Smooth muscle cell (in vitro differentiated cells): ENCODE measurements at regions not wholly inside any gene's neighbourhood (a gene's known extent, or its start where the extent isn't known, plus 50 kb on each side); places are given as distances from the start of the nearest gene placed in this dataset.

ENCODE experiments used
- DNase-seq: peaks from one replicate; lab custom pipeline; 2025; ENCODE audit not compliant: unreplicated experiment; lab: John Stamatoyannopoulos, UW
- H2AFZ ChIP-seq: fragments of 200-600 bp; sonication (generic); 2 replicates; pipeline ENCODE4 v1.6.0; 2016; ENCODE audit warnings: antibody characterized with exemption, low read depth, mild to moderate bottlenecking
- H3F3A ChIP-seq: fragments of 200-600 bp; sonication (generic); 2 replicates; pipeline ENCODE4 v1.6.0; 2017; ENCODE audit warnings: antibody characterized with exemption, low read depth
- H3K27ac ChIP-seq: fragments of 200-600 bp; sonication (generic); 2 replicates; pipeline ENCODE4 v1.5.1; 2016; ENCODE audit warnings: low read depth, mild to moderate bottlenecking
- H3K27me3 ChIP-seq: fragments of 200-600 bp; sonication (generic); 2 replicates; pipeline ENCODE4 v1.6.1; 2016; ENCODE audit warnings: low read depth, mild to moderate bottlenecking
- H3K36me3 ChIP-seq: fragments of 200-600 bp; sonication (generic); 2 replicates; pipeline ENCODE4 v1.5.1; 2016; ENCODE audit warnings: low read depth
- H3K4me1 ChIP-seq: fragments of 200-600 bp; sonication (generic); 2 replicates; pipeline ENCODE4 v1.5.1; 2016; ENCODE audit warnings: low read depth
- H3K4me2 ChIP-seq: fragments of 200-600 bp; sonication (generic); 2 replicates; pipeline ENCODE4 v1.6.0; 2016; ENCODE audit warnings: mild to moderate bottlenecking
- H3K4me3 ChIP-seq: fragments of 200-600 bp; sonication (generic); 2 replicates; pipeline ENCODE4 v1.5.1; 2016; ENCODE audit warnings: mild to moderate bottlenecking
- H3K79me2 ChIP-seq: fragments of 200-600 bp; sonication (generic); 2 replicates; pipeline ENCODE4 v1.6.0; 2016; ENCODE audit warnings: low read depth, mild to moderate bottlenecking
- H3K9ac ChIP-seq: fragments of 200-600 bp; sonication (generic); 2 replicates; pipeline ENCODE4 v1.6.0; 2016; ENCODE audit warnings: low read depth
- H3K9me3 ChIP-seq: fragments of 200-600 bp; sonication (generic); replicated peaks from 2 replicates; pipeline ENCODE4 v1.5.1; 2016; ENCODE audit warnings: low read depth
- H4K20me1 ChIP-seq: fragments of 200-600 bp; sonication (generic); 2 replicates; pipeline ENCODE4 v1.6.0; 2016; ENCODE audit warnings: low read depth
- WGBS: methylation state at CpG from one replicate; pipeline ENCODE4 v1.1.7; 2016; ENCODE audit warnings: low lambda C conversion rate; 5-methylcytosine and 5-hydroxymethylcytosine counted together
- TF ChIP-seq, protein P1 (sequence below): fragments of 200-600 bp; sonication (generic); IDR thresholded peaks from 2 replicates; pipeline ENCODE4 v1.5.1; 2017; ENCODE audit warnings: borderline replicate concordance, mild to moderate bottlenecking, antibody characterized with exemption; ENCODE audit not compliant: insufficient read depth, poor library complexity, severe bottlenecking

- no peak overlapping the region for H3K9ac ChIP-seq
- H3K4me2 ChIP-seq = no peak overlapping the region
- H4K20me1 ChIP-seq = no peaks in the 10 kb centered on the region
- H3K36me3 ChIP-seq = no peaks in the 10 kb centered on the region
- H3K27me3 ChIP-seq = peaks cover 25% of the 10 kb centered on the region
- H3K27ac ChIP-seq = no peak overlapping the region
- H3K9me3 ChIP-seq = no peaks in the 10 kb centered on the region
- no peak for DNase-seq
- no peak overlapping the region for H3K4me3 ChIP-seq
- no peaks in the 10 kb centered on the region for H3K4me1 ChIP-seq
- no peak overlapping the region for H2AFZ ChIP-seq
- TF ChIP-seq, protein P1, sequence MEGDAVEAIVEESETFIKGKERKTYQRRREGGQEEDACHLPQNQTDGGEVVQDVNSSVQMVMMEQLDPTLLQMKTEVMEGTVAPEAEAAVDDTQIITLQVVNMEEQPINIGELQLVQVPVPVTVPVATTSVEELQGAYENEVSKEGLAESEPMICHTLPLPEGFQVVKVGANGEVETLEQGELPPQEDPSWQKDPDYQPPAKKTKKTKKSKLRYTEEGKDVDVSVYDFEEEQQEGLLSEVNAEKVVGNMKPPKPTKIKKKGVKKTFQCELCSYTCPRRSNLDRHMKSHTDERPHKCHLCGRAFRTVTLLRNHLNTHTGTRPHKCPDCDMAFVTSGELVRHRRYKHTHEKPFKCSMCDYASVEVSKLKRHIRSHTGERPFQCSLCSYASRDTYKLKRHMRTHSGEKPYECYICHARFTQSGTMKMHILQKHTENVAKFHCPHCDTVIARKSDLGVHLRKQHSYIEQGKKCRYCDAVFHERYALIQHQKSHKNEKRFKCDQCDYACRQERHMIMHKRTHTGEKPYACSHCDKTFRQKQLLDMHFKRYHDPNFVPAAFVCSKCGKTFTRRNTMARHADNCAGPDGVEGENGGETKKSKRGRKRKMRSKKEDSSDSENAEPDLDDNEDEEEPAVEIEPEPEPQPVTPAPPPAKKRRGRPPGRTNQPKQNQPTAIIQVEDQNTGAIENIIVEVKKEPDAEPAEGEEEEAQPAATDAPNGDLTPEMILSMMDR = no peak
- no peaks in the 10 kb centered on the region for H3K79me2 ChIP-seq
- no peaks in the 10 kb centered on the region for H3F3A ChIP-seq
- 89% methylated on average over 4 of the region's 4 CpGs for WGBS
These were observed 522.4 kb upstream of the NAALADL2 start for GRCh38 chr3:174336784-174337183.

- Histone ChIP-seq H3K79me2 (no peaks in the 10 kb centered on the region), H3K9ac (no peak overlapping the region), H3K4me2 (no peak overlapping the region), H3F3A (no peaks in the 10 kb centered on the region), H2AFZ (no peak overlapping the region), H4K20me1 (no peaks in the 10 kb centered on the region), H3K4me1 (no peaks in the 10 kb centered on the region), H3K27ac (no peak overlapping the region), H3K9me3 (no peaks in the 10 kb centered on the region), H3K4me3 (no peak overlapping the region), H3K36me3 (no peaks in the 10 kb centered on the region), H3K27me3 (peaks cover 25% of the 10 kb centered on the region)
- DNase-seq = no peak
- TF ChIP-seq, protein P1 = no peak
- 95% methylated on average over 4 of the region's 4 CpGs for WGBS
These were observed 521.9 kb upstream of the NAALADL2 start for GRCh38 chr3:174337227-174337626.

DNA sequence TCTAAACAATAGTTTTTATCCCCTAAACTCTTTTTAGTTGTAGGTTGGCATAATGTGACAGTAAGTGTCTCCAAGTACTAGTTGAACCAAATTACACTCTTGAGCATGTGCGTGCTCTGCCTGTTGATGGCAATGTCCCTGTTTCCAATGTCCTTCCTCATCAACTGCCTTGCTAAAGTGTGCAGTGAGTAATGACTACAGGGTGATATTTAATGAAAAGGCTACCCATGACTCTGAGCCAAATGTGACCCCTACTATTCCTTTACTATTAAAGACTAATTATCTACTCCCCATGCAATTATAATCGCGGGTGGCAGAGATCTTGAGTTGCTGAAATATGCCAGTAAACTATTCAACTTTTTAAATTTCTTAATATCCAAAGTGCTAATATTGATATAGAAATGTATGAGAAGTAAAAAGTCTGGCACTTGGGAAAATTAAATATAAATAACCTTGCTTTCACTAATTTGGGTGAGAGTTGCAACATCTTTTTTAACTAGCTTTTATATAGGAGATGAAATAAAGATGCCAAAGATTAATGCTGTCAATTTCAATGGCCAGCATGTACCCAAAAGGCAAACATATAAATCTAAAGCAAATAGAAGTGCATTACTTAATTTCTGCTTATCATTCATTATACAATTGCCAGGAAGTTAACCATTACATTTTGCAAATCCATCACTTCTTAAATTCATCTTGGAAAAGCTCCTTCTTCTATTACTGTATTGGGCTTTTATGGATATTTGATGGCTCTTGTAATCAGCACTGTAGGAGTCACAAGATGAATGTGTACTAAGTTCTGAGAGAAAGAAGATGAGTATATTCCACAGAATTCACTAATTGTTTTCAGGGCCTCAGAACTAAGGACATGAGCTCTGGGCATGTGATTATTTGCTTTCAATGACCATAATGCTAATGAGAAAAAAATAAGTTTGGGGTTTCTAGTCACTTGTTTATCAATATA lies 518.2 kb upstream of the NAALADL2 start:
- TF ChIP-seq, protein P1 = no peak
- WGBS = 98% methylated on average over 3 of the region's 3 CpGs

More for the DNA sequence above, 518.2 kb upstream of the NAALADL2 start:
- Histone ChIP-seq H3K4me1 (no peaks in the 10 kb centered on the region), H3K9me3 (no peaks in the 10 kb centered on the region), H4K20me1 (no peaks in the 10 kb centered on the region), H2AFZ (no peak overlapping the region), H3K4me2 (no peak overlapping the region), H3K9ac (no peak overlapping the region), H3K79me2 (no peaks in the 10 kb centered on the region), H3K36me3 (no peaks in the 10 kb centered on the region), H3K27ac (no peak overlapping the region), H3K4me3 (no peak overlapping the region), H3K27me3 (peaks cover 25% of the 10 kb centered on the region), H3F3A (peaks cover 3% of the 10 kb centered on the region)
- DNase-seq = no peak
